ENCODE measurements at regions not wholly inside any gene's neighbourhood (a gene's known extent, or its start where the extent isn't known, plus 50 kb on each side); places are given as distances from the start of the nearest gene placed in this dataset.

GRCh38 chr4:169342159-169342860 lies 71.6 kb upstream of the SH3RF1 start:
- TF ChIP-seq POLR2A (IDR thresholded peaks at IDR 0.05) (no peak), CTCF (IDR thresholded peaks at IDR 0.05) (no peak)
